ENCODE measurements at regions not wholly inside any gene's neighbourhood (a gene's known extent, or its start where the extent isn't known, plus 50 kb on each side); places are given as distances from the start of the nearest gene placed in this dataset.

DNA sequence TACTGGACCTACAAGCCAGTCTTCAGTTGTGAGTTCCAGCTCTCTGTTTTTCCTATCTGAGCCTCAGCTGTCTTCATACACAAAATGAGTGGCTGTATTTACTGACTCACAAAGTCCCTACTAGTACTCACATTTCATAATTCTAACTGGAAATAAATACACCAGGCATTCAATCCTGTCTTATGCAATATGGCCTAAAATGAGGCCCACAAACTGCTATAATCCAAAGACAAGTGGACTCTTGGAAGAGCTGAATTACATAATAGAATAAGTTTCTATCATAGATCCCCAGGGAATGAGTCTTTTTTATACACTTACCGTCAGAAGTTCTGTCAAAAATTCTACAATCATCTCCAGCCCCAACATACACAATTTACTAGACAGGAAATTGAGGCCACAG, 211.9 kb downstream of the LRRN1 start:
- TF ChIP-seq, protein P1, sequence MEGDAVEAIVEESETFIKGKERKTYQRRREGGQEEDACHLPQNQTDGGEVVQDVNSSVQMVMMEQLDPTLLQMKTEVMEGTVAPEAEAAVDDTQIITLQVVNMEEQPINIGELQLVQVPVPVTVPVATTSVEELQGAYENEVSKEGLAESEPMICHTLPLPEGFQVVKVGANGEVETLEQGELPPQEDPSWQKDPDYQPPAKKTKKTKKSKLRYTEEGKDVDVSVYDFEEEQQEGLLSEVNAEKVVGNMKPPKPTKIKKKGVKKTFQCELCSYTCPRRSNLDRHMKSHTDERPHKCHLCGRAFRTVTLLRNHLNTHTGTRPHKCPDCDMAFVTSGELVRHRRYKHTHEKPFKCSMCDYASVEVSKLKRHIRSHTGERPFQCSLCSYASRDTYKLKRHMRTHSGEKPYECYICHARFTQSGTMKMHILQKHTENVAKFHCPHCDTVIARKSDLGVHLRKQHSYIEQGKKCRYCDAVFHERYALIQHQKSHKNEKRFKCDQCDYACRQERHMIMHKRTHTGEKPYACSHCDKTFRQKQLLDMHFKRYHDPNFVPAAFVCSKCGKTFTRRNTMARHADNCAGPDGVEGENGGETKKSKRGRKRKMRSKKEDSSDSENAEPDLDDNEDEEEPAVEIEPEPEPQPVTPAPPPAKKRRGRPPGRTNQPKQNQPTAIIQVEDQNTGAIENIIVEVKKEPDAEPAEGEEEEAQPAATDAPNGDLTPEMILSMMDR (conservative IDR thresholded peaks at IDR 0.05; ENCODE audit: low read depth, low read length), result no peak
- TF ChIP-seq NFE2L2 (IDR thresholded peaks at IDR 0.05; ENCODE audit: low read depth, low read length) (no peak), POLR2A (IDR thresholded peaks at IDR 0.05; ENCODE audit: low read depth, low read length) (no peak), CEBPB (IDR thresholded peaks at IDR 0.05; ENCODE audit: low read depth, low read length) (no peak), SMC3 (IDR thresholded peaks at IDR 0.05; ENCODE audit: low read depth, low read length) (no peak), RCOR1 (IDR thresholded peaks at IDR 0.05; ENCODE audit: insufficient replicate concordance, low read length) (no peak), RFX5 (IDR thresholded peaks at IDR 0.05; ENCODE audit: low read depth, low read length) (no peak), FOS (IDR thresholded peaks at IDR 0.05; ENCODE audit: low read depth, low read length) (no peak), BHLHE40 (IDR thresholded peaks at IDR 0.05; ENCODE audit: low read depth, low read length) (no peak), RAD21 (IDR thresholded peaks at IDR 0.05; ENCODE audit: low read length) (no peak), CHD1 (IDR thresholded peaks at IDR 0.05; ENCODE audit: low read depth, low read length) (no peak)
- TF ChIP-seq, protein P2, sequence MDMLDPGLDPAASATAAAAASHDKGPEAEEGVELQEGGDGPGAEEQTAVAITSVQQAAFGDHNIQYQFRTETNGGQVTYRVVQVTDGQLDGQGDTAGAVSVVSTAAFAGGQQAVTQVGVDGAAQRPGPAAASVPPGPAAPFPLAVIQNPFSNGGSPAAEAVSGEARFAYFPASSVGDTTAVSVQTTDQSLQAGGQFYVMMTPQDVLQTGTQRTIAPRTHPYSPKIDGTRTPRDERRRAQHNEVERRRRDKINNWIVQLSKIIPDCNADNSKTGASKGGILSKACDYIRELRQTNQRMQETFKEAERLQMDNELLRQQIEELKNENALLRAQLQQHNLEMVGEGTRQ (IDR thresholded peaks at IDR 0.05; ENCODE audit: low read depth, low read length), result no peak

Data from IMR-90 (cell line).